Activated CD8-positive, alpha-beta T cell treated with anti-CD3 and anti-CD28 coated beads for 36 hours (primary cell): ENCODE measurements at regions not wholly inside any gene's neighbourhood (a gene's known extent, or its start where the extent isn't known, plus 50 kb on each side); places are given as distances from the start of the nearest gene placed in this dataset.

Experiments
- ATAC-seq: fragments of 200-7000 bp; cut with Tn5 transposase; one replicate; pipeline ENCODE4 v1.10.0; 2021; ENCODE audit warnings: mild to moderate bottlenecking, moderate library complexity
- CTCF ChIA-PET: fragments of 350-600 bp; sonication (Branson Sonifier 250); formaldehyde crosslinking; loops from one replicate; lab custom pipeline; 2021; ENCODE audit warnings: antibody characterized with exemption; lab: Charles Lee
- POLR2A ChIA-PET: fragments of 350-600 bp; sonication (Branson Sonifier 250); formaldehyde crosslinking; loops from one replicate; lab custom pipeline; 2021; ENCODE audit warnings: antibody characterized with exemption; lab: Charles Lee
- DNase-seq: peaks from one replicate; pipeline ENCODE4 v3.0.0-alpha.2; 2020
- H3K27ac Mint-ChIP-seq: one replicate; pipeline ENCODE4 v1.8.0; 2021; ENCODE audit warnings: mild to moderate bottlenecking, mixed read lengths
- H3K27me3 Mint-ChIP-seq: one replicate; pipeline ENCODE4 v1.8.0; 2021; ENCODE audit warnings: mixed read lengths
- H3K36me3 Mint-ChIP-seq: one replicate; pipeline ENCODE4 v1.8.0; 2021; ENCODE audit warnings: low read depth, mixed read lengths
- H3K4me1 Mint-ChIP-seq: one replicate; pipeline ENCODE4 v1.8.0; 2021; ENCODE audit warnings: low read depth, mixed read lengths
- H3K4me3 Mint-ChIP-seq: one replicate; pipeline ENCODE4 v1.8.0; 2021; ENCODE audit warnings: mild to moderate bottlenecking, moderate library complexity, mixed read lengths
- H3K9me3 Mint-ChIP-seq: one replicate; pipeline ENCODE4 v1.8.0; 2021; ENCODE audit warnings: mixed read lengths
- intact Hi-C: fragments of 100-400 bp; cut with micrococcal nuclease; formaldehyde crosslinking; loops from one replicate; pipeline ENCODE4 v1.10.0; 2022
- TF ChIP-seq, protein P1 (sequence below): fragments of 200-600 bp; IDR thresholded peaks from one replicate; pipeline ENCODE4 v1.8.0; 2022; ENCODE audit warnings: antibody characterized with exemption, mild to moderate bottlenecking

DNA sequence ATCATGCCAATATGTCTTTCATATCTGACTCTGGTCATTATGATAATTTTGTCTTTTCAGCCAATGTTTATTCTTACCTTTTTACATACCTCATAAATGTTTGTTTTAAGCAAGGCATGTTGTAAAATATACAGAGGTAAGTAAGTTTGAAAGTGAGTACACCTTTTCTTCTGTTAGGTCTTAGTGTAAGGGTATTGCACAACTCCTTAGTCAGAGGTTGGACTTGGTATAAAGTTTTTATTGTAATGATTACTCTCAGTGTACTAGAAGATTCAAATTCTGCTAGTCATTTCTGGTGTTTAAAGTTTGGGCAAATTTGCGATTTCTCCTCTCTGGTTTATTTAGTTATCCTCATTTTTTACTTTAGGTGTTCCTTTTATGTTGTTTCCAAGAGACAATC, 564.3 kb upstream of the FSIP2 start:
- ATAC-seq (no peak), DNase-seq (no peak)
- ChIA-PET POLR2A (no interaction called here), CTCF (no interaction called here)
- Mint-ChIP-seq H3K4me1 (no peaks in the 10 kb centered on the region), H3K9me3 (peaks cover 2% of the 10 kb centered on the region), H3K4me3 (no peak overlapping the region), H3K27ac (no peak overlapping the region), H3K27me3 (no peaks in the 10 kb centered on the region), H3K36me3 (no peaks in the 10 kb centered on the region)
- TF ChIP-seq, protein P1, sequence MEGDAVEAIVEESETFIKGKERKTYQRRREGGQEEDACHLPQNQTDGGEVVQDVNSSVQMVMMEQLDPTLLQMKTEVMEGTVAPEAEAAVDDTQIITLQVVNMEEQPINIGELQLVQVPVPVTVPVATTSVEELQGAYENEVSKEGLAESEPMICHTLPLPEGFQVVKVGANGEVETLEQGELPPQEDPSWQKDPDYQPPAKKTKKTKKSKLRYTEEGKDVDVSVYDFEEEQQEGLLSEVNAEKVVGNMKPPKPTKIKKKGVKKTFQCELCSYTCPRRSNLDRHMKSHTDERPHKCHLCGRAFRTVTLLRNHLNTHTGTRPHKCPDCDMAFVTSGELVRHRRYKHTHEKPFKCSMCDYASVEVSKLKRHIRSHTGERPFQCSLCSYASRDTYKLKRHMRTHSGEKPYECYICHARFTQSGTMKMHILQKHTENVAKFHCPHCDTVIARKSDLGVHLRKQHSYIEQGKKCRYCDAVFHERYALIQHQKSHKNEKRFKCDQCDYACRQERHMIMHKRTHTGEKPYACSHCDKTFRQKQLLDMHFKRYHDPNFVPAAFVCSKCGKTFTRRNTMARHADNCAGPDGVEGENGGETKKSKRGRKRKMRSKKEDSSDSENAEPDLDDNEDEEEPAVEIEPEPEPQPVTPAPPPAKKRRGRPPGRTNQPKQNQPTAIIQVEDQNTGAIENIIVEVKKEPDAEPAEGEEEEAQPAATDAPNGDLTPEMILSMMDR: no peak
- intact Hi-C loops: no loop called here

- TF ChIP-seq, protein P1: no peak
- Mint-ChIP-seq H3K36me3 (no peaks in the 10 kb centered on the region), H3K9me3 (peaks cover 4% of the 10 kb centered on the region), H3K4me1 (no peaks in the 10 kb centered on the region), H3K27me3 (no peaks in the 10 kb centered on the region), H3K27ac (no peak overlapping the region), H3K4me3 (no peak overlapping the region)
- ChIA-PET POLR2A (no interaction called here), CTCF (no interaction called here)
- intact Hi-C loops: no loop called here
- DNase-seq: no peak
- ATAC-seq: no peak
Observed at GRCh38 chr2:185179743-185180142, 558.9 kb upstream of the FSIP2 start.

DNA sequence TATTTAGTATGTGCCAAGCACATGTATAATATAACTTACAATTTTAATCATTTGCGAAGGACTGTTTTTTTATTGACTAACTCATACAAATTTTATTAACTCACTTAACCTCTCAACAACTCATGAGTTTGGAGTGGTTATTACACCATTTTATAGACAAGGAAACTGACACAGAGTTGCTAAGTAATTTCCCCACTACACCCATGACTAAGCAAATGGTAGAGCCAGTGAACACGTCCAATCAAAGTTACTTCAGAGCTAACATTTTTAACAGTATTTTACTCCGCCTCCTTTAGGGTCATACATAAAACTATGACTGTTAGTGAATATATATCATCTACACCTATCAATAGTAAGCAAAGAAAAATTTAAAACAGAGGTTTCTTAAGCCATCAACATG, 556.7 kb upstream of the FSIP2 start:
- ATAC-seq: no peak
- intact Hi-C loops: no loop called here
- CTCF ChIA-PET: no interaction called here

DNA sequence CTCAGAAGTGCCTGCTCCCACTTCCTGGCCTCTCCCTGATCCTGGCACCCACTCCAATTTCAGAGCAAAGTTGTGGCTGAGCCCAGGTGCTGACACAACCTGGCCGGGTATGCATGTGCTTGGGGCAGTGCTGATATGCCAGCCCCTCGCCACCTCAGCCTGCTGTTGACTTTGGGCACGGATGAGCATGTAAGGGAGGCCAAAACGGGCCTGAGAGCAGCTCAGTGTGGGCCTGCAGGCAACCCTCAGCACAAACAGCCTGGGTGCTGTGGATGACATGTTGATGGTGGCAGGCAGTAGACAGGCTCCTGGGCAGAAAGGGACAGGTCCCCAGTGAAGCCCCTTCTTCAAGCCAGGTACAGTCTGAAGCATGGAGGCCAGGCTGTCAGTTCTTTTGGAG, 553.6 kb upstream of the FSIP2 start:
- Mint-ChIP-seq H3K27ac (no peak overlapping the region), H3K36me3 (no peaks in the 10 kb centered on the region), H3K9me3 (peaks cover 4% of the 10 kb centered on the region), H3K4me3 (no peak overlapping the region), H3K4me1 (no peaks in the 10 kb centered on the region), H3K27me3 (no peaks in the 10 kb centered on the region)
- CTCF ChIA-PET: no interaction called here
- POLR2A ChIA-PET: no interaction called here
- intact Hi-C loops: no loop called here
- no peak for DNase-seq
- ATAC-seq: no peak
- TF ChIP-seq, protein P1: no peak

More for the DNA sequence above, 556.7 kb upstream of the FSIP2 start:
- Mint-ChIP-seq H3K27me3 (no peaks in the 10 kb centered on the region), H3K36me3 (no peaks in the 10 kb centered on the region), H3K9me3 (peaks cover 4% of the 10 kb centered on the region), H3K27ac (no peak overlapping the region), H3K4me1 (no peaks in the 10 kb centered on the region), H3K4me3 (no peak overlapping the region)
- POLR2A ChIA-PET: no interaction called here
- TF ChIP-seq, protein P1: no peak
- DNase-seq: no peak

- no peaks in the 10 kb centered on the region for H3K36me3 Mint-ChIP-seq
- H3K4me1 Mint-ChIP-seq: no peaks in the 10 kb centered on the region
- intact Hi-C loops: no loop called here
- no peak overlapping the region for H3K4me3 Mint-ChIP-seq
- ChIA-PET POLR2A (no interaction called here), CTCF (no interaction called here)
- DNase-seq: no peak
- no peak for ATAC-seq
- peaks cover 4% of the 10 kb centered on the region for H3K9me3 Mint-ChIP-seq
- H3K27ac Mint-ChIP-seq: no peak overlapping the region
- no peaks in the 10 kb centered on the region for H3K27me3 Mint-ChIP-seq
- TF ChIP-seq, protein P1: no peak
Observed at GRCh38 chr2:185187421-185187820, 551.2 kb upstream of the FSIP2 start.
